ENCODE measurements at regions not wholly inside any gene's neighbourhood (a gene's known extent, or its start where the extent isn't known, plus 50 kb on each side); places are given as distances from the start of the nearest gene placed in this dataset.

GRCh38 chr5:125045646-125046045 lies 299.2 kb upstream of the ZNF608 start:
- H3K4me3 ChIP-seq (ENCODE audit: low read depth, low read length), result no peak overlapping the region
- DNase-seq (ENCODE audit: low read depth), result no peak
- TF ChIP-seq CTCF (IDR thresholded peaks at IDR 0.05; ENCODE audit: insufficient read depth, low read length, poor library complexity, severe bottlenecking), result no peak
- H3K36me3 ChIP-seq (ENCODE audit: control insufficient read depth, insufficient read depth, low read length), result no peaks in the 10 kb centered on the region
- no peaks in the 10 kb centered on the region for H3K27me3 ChIP-seq (ENCODE audit: control insufficient read depth, insufficient read depth, low read length)

GRCh38 chr5:125046838-125047237 lies 300.4 kb upstream of the ZNF608 start:
- Histone ChIP-seq H3K36me3 (ENCODE audit: control insufficient read depth, insufficient read depth, low read length) (no peaks in the 10 kb centered on the region), H3K27me3 (ENCODE audit: control insufficient read depth, insufficient read depth, low read length) (no peaks in the 10 kb centered on the region), H3K4me3 (ENCODE audit: low read depth, low read length) (no peak overlapping the region)
- TF ChIP-seq CTCF (IDR thresholded peaks at IDR 0.05; ENCODE audit: insufficient read depth, low read length, poor library complexity, severe bottlenecking), result no peak
- DNase-seq (ENCODE audit: low read depth), result no peak

GRCh38 chr5:125047871-125048270 lies 301.4 kb upstream of the ZNF608 start:
- DNase-seq (ENCODE audit: low read depth), result no peak
- H3K36me3 ChIP-seq (ENCODE audit: control insufficient read depth, insufficient read depth, low read length), result no peaks in the 10 kb centered on the region
- no peak for TF ChIP-seq CTCF (IDR thresholded peaks at IDR 0.05; ENCODE audit: insufficient read depth, low read length, poor library complexity, severe bottlenecking)
- H3K4me3 ChIP-seq (ENCODE audit: low read depth, low read length), result no peak overlapping the region
- H3K27me3 ChIP-seq (ENCODE audit: control insufficient read depth, insufficient read depth, low read length), result no peaks in the 10 kb centered on the region

- Histone ChIP-seq H3K4me3 (ENCODE audit: low read depth, low read length) (no peak overlapping the region), H3K27me3 (ENCODE audit: control insufficient read depth, insufficient read depth, low read length) (no peaks in the 10 kb centered on the region), H3K36me3 (ENCODE audit: control insufficient read depth, insufficient read depth, low read length) (no peaks in the 10 kb centered on the region)
- DNase-seq (ENCODE audit: low read depth), result no peak
- no peak for TF ChIP-seq CTCF (IDR thresholded peaks at IDR 0.05; ENCODE audit: insufficient read depth, low read length, poor library complexity, severe bottlenecking)
These were observed 303.6 kb upstream of the ZNF608 start for GRCh38 chr5:125049721-125050702.

- Histone ChIP-seq H3K4me3 (ENCODE audit: low read depth, low read length) (no peak overlapping the region), H3K27me3 (ENCODE audit: control insufficient read depth, insufficient read depth, low read length) (no peaks in the 10 kb centered on the region), H3K36me3 (ENCODE audit: control insufficient read depth, insufficient read depth, low read length) (no peaks in the 10 kb centered on the region)
- DNase-seq (ENCODE audit: low read depth), result no peak
- TF ChIP-seq CTCF (IDR thresholded peaks at IDR 0.05; ENCODE audit: insufficient read depth, low read length, poor library complexity, severe bottlenecking), result no peak
These were observed 304.5 kb upstream of the ZNF608 start for GRCh38 chr5:125050926-125051325.

Measured in kidney epithelial cell (primary cell).